H1 (cell line): ENCODE measurements at regions not wholly inside any gene's neighbourhood (a gene's known extent, or its start where the extent isn't known, plus 50 kb on each side); places are given as distances from the start of the nearest gene placed in this dataset.

ENCODE experiments used
- CTCF ChIA-PET: fragments of 300-600 bp; sonication (Branson Sonifier 250); formaldehyde crosslinking; loops from one replicate; lab custom pipeline; 2021; ENCODE audit not compliant: partially characterized antibody; lab: Charles Lee
- POLR2A ChIA-PET: fragments of 300-600 bp; sonication (Branson Sonifier 250); formaldehyde crosslinking; loops from one replicate; lab custom pipeline; 2021; ENCODE audit warnings: inconsistent platforms; ENCODE audit not compliant: partially characterized antibody; lab: Charles Lee
- DNase-seq, 2 experiments: peaks; one replicate each; pipeline versions ENCODE4 v3.0.0 to v3.0.0-alpha.2; 2010 to 2022; ENCODE audit warnings: low spot score in 2 of 2, low read depth in 1 of 2, mixed read lengths in 1 of 2
- FAIRE-seq: peaks from 2 replicates; lab custom pipeline; 2011; peaks lifted over from hg19 to GRCh38; lab: Jason Lieb, UNC
- H2AFZ ChIP-seq: 2 replicates; pipeline ENCODE4 v1.8.1; 2012; ENCODE audit warnings: low read length, inconsistent platforms
- H2AK5ac ChIP-seq: 2 replicates; pipeline ENCODE4 v1.6.1; 2013; ENCODE audit warnings: low read depth, low read length
- H2BK120ac ChIP-seq: replicated peaks from 2 replicates; pipeline ENCODE3; 2013; ENCODE audit warnings: low read depth, low read length, inconsistent platforms
- H2BK12ac ChIP-seq: 2 replicates; pipeline ENCODE4 v1.6.1; 2013; ENCODE audit warnings: low read depth, low read length
- H2BK15ac ChIP-seq: 2 replicates; pipeline ENCODE4 v1.6.1; 2013; ENCODE audit warnings: low read length
- H2BK20ac ChIP-seq: 2 replicates; pipeline ENCODE4 v1.6.1; 2013; ENCODE audit warnings: low read length
- H2BK5ac ChIP-seq: 2 replicates; pipeline ENCODE4 v1.6.1; 2013; ENCODE audit warnings: low read depth, low read length
- H3K14ac ChIP-seq: 2 replicates; pipeline ENCODE4 v1.6.1; 2013; ENCODE audit warnings: inconsistent platforms; ENCODE audit not compliant: insufficient read length
- H3K18ac ChIP-seq: 2 replicates; pipeline ENCODE4 v1.6.1; 2013; ENCODE audit warnings: low read length; ENCODE audit errors: extremely low read depth
- H3K23ac ChIP-seq: 2 replicates; pipeline ENCODE4 v1.6.1; 2013; ENCODE audit warnings: inconsistent platforms; ENCODE audit not compliant: insufficient read length
- H3K23me2 ChIP-seq: 2 replicates; pipeline ENCODE4 v1.6.1; 2013; ENCODE audit warnings: low read depth, low read length
- H3K27ac ChIP-seq: 2 replicates; pipeline ENCODE4 v1.6.1; 2011; ENCODE audit warnings: low read depth, low read length, inconsistent platforms
- H3K27me3 ChIP-seq, 4 experiments: replicated peaks in 1 of 4; 1 replicate in 1 of 4; 2 replicates in 3 of 4; pipeline versions ENCODE4 v1.6.1 to v1.8.1; 2011 to 2013; ENCODE audit warnings: low read length in 3 of 4, mild to moderate bottlenecking in 3 of 4, inconsistent platforms in 2 of 4, mixed read lengths in 2 of 4, moderate library complexity in 1 of 4; ENCODE audit not compliant: control insufficient read depth in 3 of 4, insufficient read depth in 3 of 4; ENCODE audit errors: extremely low read depth in 1 of 4
- H3K36me3 ChIP-seq, 4 experiments: 2 replicates each; pipeline versions ENCODE4 v1.6.1 to v1.8.1; 2011 to 2013; ENCODE audit warnings: mild to moderate bottlenecking in 4 of 4, low read length in 3 of 4, moderate library complexity in 2 of 4, control low read depth in 1 of 4, inconsistent platforms in 1 of 4; ENCODE audit not compliant: insufficient read depth in 4 of 4, control insufficient read depth in 2 of 4
- H3K4ac ChIP-seq: replicated peaks from 2 replicates; pipeline ENCODE3; 2013; ENCODE audit warnings: low read length, low read depth, mixed read lengths, inconsistent platforms; ENCODE audit not compliant: insufficient read length
- H3K4me1 ChIP-seq, 4 experiments: replicated peaks in 1 of 4; 1 replicate in 1 of 4; 2 replicates in 3 of 4; pipeline versions ENCODE4 v1.6.1 to v1.8.1; 2011 to 2013; ENCODE audit warnings: low read length in 3 of 4, inconsistent platforms in 2 of 4, mixed read lengths in 1 of 4; ENCODE audit not compliant: insufficient read depth in 4 of 4, control insufficient read depth in 3 of 4
- H3K4me2 ChIP-seq, 2 experiments: 2 replicates each; pipeline versions ENCODE4 v1.6.1 to v1.8.1; 2011 to 2013; ENCODE audit warnings: low read depth in 2 of 2, low read length in 2 of 2, control low read depth in 1 of 2, inconsistent platforms in 1 of 2, mild to moderate bottlenecking in 1 of 2; ENCODE audit not compliant: insufficient read depth in 1 of 2
- H3K4me3 ChIP-seq, 4 experiments: fragments of 200-600, 300-600 bp in 1 of 4; sonication (generic), shearing (Covaris generic), sonication (Bioruptor Twin) in 1 of 4; 2 replicates each; pipeline versions ENCODE4 v1.5.1 to v1.8.1; 2011 to 2016; ENCODE audit warnings: low read length in 4 of 4, low read depth in 3 of 4, control low read depth in 2 of 4, inconsistent platforms in 2 of 4, mild to moderate bottlenecking in 2 of 4, mixed read lengths in 1 of 4, moderate library complexity in 1 of 4; ENCODE audit not compliant: insufficient read depth in 2 of 4; ENCODE audit errors: extremely low read depth in 1 of 4
- H3K56ac ChIP-seq: replicated peaks from 2 replicates; pipeline ENCODE3; 2013; ENCODE audit warnings: low read depth, mild to moderate bottlenecking, mixed read lengths, low read length, inconsistent platforms; ENCODE audit not compliant: insufficient read length
- H3K79me1 ChIP-seq: 2 replicates; pipeline ENCODE4 v1.6.1; 2013; ENCODE audit warnings: low read depth, low read length, control low read depth
- H3K79me2 ChIP-seq, 2 experiments: 2 replicates each; pipeline versions ENCODE4 v1.6.1 to v1.8.1; 2012 to 2013; ENCODE audit warnings: low read length in 2 of 2, mild to moderate bottlenecking in 2 of 2, inconsistent platforms in 1 of 2; ENCODE audit not compliant: insufficient read depth in 2 of 2, control insufficient read depth in 1 of 2
- H3K9ac ChIP-seq, 4 experiments: replicated peaks in 1 of 4; 1 replicate in 1 of 4; 2 replicates in 3 of 4; pipeline versions ENCODE4 v1.6.1 to v1.8.1; 2011 to 2013; ENCODE audit warnings: low read depth in 3 of 4, low read length in 3 of 4, control low read depth in 2 of 4, mild to moderate bottlenecking in 2 of 4, moderate library complexity in 2 of 4, inconsistent platforms in 1 of 4; ENCODE audit errors: extremely low read depth in 1 of 4
- H3K9me3 ChIP-seq, 2 experiments: 2 replicates each; pipeline versions ENCODE4 v1.6.1 to v1.8.1; 2012 to 2013; ENCODE audit warnings: mild to moderate bottlenecking in 2 of 2, moderate library complexity in 2 of 2, control low read depth in 1 of 2, inconsistent platforms in 1 of 2, low read depth in 1 of 2, low read length in 1 of 2, mixed read lengths in 1 of 2; ENCODE audit not compliant: insufficient read depth in 2 of 2
- H4K20me1 ChIP-seq, 2 experiments: replicated peaks in 1 of 2; 2 replicates each; pipeline versions ENCODE3 to v1.8.1; 2011 to 2013; ENCODE audit warnings: inconsistent platforms in 2 of 2, low read length in 2 of 2, mild to moderate bottlenecking in 1 of 2; ENCODE audit not compliant: insufficient read depth in 2 of 2, control insufficient read depth in 1 of 2
- H4K5ac ChIP-seq: 2 replicates; pipeline ENCODE4 v1.6.1; 2013; ENCODE audit warnings: low read length, low read depth, mixed read lengths, inconsistent platforms; ENCODE audit not compliant: insufficient read length
- H4K8ac ChIP-seq: 2 replicates; pipeline ENCODE4 v1.8.0; 2013; ENCODE audit warnings: mild to moderate bottlenecking, moderate library complexity, low read length, inconsistent platforms; ENCODE audit not compliant: insufficient read depth; ENCODE audit errors: extremely low read depth
- H4K91ac ChIP-seq: replicated peaks from 2 replicates; pipeline ENCODE3; 2013; ENCODE audit warnings: low read length, mixed read lengths, inconsistent platforms; ENCODE audit not compliant: insufficient read length
- ATF2 ChIP-seq: IDR thresholded peaks from 2 replicates; pipeline ENCODE4 v1.6.1; 2012; ENCODE audit warnings: low read length, inconsistent platforms
- CEBPB ChIP-seq: IDR thresholded peaks from 2 replicates; pipeline ENCODE4 v1.6.1; 2012; ENCODE audit warnings: low read depth, low read length
- CHD2 ChIP-seq: IDR thresholded peaks from 2 replicates; pipeline ENCODE4 v1.6.1; 2012; ENCODE audit warnings: low read length, improper control_type of control experiment
- CTCF ChIP-seq, 3 experiments: IDR thresholded peaks; 1 replicate in 2 of 3; 2 replicates in 1 of 3; pipeline versions ENCODE4 v1.5.1 to v1.6.1; 2011; ENCODE audit warnings: low read length in 3 of 3, mild to moderate bottlenecking in 3 of 3, inconsistent platforms in 2 of 3, low read depth in 1 of 3, moderate library complexity in 1 of 3; ENCODE audit not compliant: insufficient read depth in 1 of 3; ENCODE audit errors: control extremely low read depth in 1 of 3
- HDAC6 ChIP-seq: IDR thresholded peaks from one replicate; pipeline ENCODE4 v1.7.1; 2012; ENCODE audit warnings: low read depth, mild to moderate bottlenecking, inconsistent platforms, low read length, moderate library complexity
- JUND ChIP-seq: IDR thresholded peaks from 2 replicates; pipeline ENCODE4 v1.6.1; 2011; ENCODE audit warnings: mild to moderate bottlenecking, improper control_type of control experiment, low read length
- PHF8 ChIP-seq: fragments of 200-600 bp; sonication (generic); conservative IDR thresholded peaks from 2 replicates; pipeline ENCODE4 v1.7.1; 2012; ENCODE audit warnings: low read depth, mild to moderate bottlenecking, inconsistent platforms, low read length, moderate library complexity
- POLR2AphosphoS5 ChIP-seq: IDR thresholded peaks from 2 replicates; pipeline ENCODE4 v1.6.1; 2011; ENCODE audit warnings: low read depth, low read length
- SIN3A ChIP-seq, 2 experiments: IDR thresholded peaks in 1 of 2; conservative IDR thresholded peaks in 1 of 2; 2 replicates each; pipeline ENCODE4 v1.6.1; 2011 to 2012; ENCODE audit warnings: low read length in 2 of 2, improper control_type of control experiment in 1 of 2, low read depth in 1 of 2, mild to moderate bottlenecking in 1 of 2
- TBP ChIP-seq: IDR thresholded peaks from 2 replicates; pipeline ENCODE4 v1.6.1; 2011; ENCODE audit warnings: low read depth, low read length, improper control_type of control experiment
- WGBS, 2 experiments: shearing (Covaris generic) in 1 of 2; methylation state at CpG; one replicate each; pipeline versions ENCODE4 v1.1.6 to v1.1.7; 2013 to 2015; ENCODE audit warnings: low lambda C conversion rate in 2 of 2, mixed read lengths in 2 of 2, inconsistent platforms in 1 of 2, low coverage in 1 of 2, missing lambda C conversion rate in 1 of 2; ENCODE audit not compliant: insufficient replicate concordance in 2 of 2, insufficient coverage in 1 of 2, insufficient read length in 1 of 2; ENCODE audit errors: extremely low coverage in 1 of 2, missing lambda C conversion rate in 1 of 2; 5-methylcytosine and 5-hydroxymethylcytosine counted together

GRCh38 chr1:69139007-69139406 is 428.7 kb upstream of the LRRC7 start:
- Histone ChIP-seq H3K79me1 (no peaks in the 10 kb centered on the region), H3K18ac (no peak overlapping the region), H4K91ac (no peak overlapping the region), H2AK5ac (no peak overlapping the region), H3K27ac (no peak overlapping the region), H3K56ac (no peak overlapping the region), H3K27me3 (no peaks in the 10 kb centered on the region), H3K4me3 (no peak overlapping the region), H3K4ac (no peak overlapping the region), H2AFZ (no peak overlapping the region), H3K36me3 (no peaks in the 10 kb centered on the region), H4K5ac (no peak overlapping the region), H4K20me1 (no peaks in the 10 kb centered on the region), H3K23me2 (no peaks in the 10 kb centered on the region), H2BK5ac (no peak overlapping the region), H3K9me3 (0 out of 4 replicates have a peak, but pooled peaks cover 0 to 2% of the 10 kb centered on the region in 2 experiments), H2BK12ac (no peak overlapping the region), H3K9ac (no peak overlapping the region), H3K4me1 (peaks cover 0 to 4% (median 0%) of the 10 kb centered on the region in 4 experiments; a peak in 1 of 7 replicates), H3K14ac (no peak overlapping the region), H2BK120ac (no peak overlapping the region), H2BK15ac (no peak overlapping the region), H2BK20ac (no peak overlapping the region), H3K4me2 (no peak overlapping the region), H3K79me2 (no peaks in the 10 kb centered on the region), H4K8ac (no peak overlapping the region), H3K23ac (no peak overlapping the region)
- CTCF ChIA-PET: interaction anchor here (0.9 kb wide), 2 partner anchors 8 to 23 kb away, joined by 3 read pairs; no protein-coding TSS in a partner anchor
- no peak for FAIRE-seq
- POLR2A ChIA-PET: no interaction called here
- 94% methylated on average over 4 of the region's 4 CpGs; no CpG with 5 or more reads in 1 of the 2 experiments for WGBS, 2 experiments
- no peak for DNase-seq
- TF ChIP-seq JUND (no peak), TBP (no peak), PHF8 (no peak), CEBPB (no peak), CHD2 (no peak), CTCF (IDR thresholded peaks at IDR 0.05; ENCODE audit: control extremely low read depth in 1 of 3, insufficient read depth in 1 of 3, low read depth in 1 of 3, low read length in 3 of 3) (no peak), HDAC6 (no peak), POLR2AphosphoS5 (no peak), ATF2 (no peak), SIN3A (conservative IDR thresholded peaks at IDR 0.05 in 1 of 2, IDR thresholded peaks at IDR 0.05 in 1 of 2; ENCODE audit: low read depth in 1 of 2, low read length in 2 of 2) (no peak)
